LNCAP (cell line): ENCODE measurements at regions not wholly inside any gene's neighbourhood (a gene's known extent, or its start where the extent isn't known, plus 50 kb on each side); places are given as distances from the start of the nearest gene placed in this dataset.

ENCODE experiments used
- TF ChIP-seq, protein P1 (sequence below): fragments of 450-650 bp; IDR thresholded peaks from 2 replicates; pipeline ENCODE4 v1.5.1; 2017; ENCODE audit warnings: mild to moderate bottlenecking

- TF ChIP-seq, protein P1, sequence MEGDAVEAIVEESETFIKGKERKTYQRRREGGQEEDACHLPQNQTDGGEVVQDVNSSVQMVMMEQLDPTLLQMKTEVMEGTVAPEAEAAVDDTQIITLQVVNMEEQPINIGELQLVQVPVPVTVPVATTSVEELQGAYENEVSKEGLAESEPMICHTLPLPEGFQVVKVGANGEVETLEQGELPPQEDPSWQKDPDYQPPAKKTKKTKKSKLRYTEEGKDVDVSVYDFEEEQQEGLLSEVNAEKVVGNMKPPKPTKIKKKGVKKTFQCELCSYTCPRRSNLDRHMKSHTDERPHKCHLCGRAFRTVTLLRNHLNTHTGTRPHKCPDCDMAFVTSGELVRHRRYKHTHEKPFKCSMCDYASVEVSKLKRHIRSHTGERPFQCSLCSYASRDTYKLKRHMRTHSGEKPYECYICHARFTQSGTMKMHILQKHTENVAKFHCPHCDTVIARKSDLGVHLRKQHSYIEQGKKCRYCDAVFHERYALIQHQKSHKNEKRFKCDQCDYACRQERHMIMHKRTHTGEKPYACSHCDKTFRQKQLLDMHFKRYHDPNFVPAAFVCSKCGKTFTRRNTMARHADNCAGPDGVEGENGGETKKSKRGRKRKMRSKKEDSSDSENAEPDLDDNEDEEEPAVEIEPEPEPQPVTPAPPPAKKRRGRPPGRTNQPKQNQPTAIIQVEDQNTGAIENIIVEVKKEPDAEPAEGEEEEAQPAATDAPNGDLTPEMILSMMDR: no peak
Measured at GRCh38 chr1:239764546-239764945, 327.1 kb upstream of the FMN2 start.

DNA sequence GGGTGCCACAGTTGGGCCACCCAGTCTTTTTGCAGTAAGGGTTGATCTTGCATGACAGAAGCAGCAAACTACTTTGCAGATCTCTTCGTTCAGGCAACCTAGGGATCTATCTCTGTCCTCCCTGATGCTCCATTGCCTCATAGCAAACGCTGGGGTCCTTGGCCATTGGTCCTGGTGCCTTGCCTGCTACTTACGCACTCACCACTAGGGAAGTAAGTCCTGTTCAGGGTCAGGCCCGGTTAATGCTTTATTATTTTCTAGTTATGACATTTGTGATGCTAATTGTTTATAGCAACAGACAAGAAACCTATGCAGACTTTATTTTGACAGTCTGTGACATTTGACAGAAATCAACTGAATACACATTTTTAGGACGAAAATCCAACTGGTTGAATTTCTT, 326.5 kb upstream of the FMN2 start:
- TF ChIP-seq, protein P1: no peak

DNA sequence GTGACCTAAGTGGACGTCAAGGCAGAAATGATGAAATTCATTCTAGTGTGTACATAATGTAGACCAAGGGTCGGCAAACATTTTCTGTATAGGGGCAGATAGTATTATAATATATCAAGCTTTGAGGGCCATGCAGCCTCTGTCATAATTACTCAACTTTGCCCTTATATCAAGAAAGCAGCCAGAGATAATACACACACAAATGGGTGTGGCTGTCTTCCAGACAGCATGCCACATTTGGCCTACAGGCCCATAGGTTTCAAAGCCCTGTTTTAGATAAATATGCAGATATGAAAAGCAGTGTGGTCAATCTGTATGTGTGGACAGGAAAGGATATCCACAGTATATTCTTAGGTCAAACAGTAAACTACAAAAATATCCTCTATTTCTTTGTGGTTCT, 320.1 kb upstream of the FMN2 start:
- TF ChIP-seq, protein P1: no peak

DNA sequence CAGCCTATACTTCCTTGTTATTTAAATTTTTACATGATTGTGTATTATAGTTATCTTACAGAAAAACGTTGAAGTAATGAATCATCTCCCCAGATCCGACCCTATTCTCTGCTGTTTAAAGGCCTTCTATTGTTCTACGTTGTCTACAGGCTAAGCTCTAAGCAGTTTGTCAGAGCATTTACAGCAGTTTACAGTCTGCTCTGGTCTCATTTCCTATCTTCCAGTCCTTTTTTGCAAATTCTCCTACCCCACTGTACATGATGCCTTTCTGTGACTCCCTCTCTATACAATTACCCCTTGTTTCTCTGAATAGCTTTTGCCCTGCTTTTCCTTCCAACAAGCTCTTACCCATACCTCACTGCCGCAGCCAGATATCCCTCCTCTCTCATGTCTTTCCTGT, 319.2 kb upstream of the FMN2 start:
- TF ChIP-seq, protein P1: no peak

DNA sequence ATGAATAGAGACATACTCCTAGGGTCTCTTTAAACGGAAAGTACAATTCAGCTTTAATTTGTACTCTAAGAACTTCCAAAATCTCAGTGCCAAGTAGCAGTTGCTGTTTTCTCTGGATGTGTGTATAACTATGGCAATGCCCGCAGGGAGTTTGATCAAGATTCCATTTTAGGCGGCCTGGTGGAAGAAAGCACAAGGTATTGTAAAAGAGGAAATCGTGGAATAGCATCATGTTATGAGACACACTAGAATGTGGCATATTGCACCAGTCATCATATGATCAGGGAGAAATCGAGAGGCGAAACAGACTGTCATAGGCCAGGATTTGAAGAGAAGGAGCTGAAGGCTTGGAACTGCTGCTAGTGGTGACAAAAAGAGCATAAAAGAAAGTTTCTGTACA, 316.2 kb upstream of the FMN2 start:
- TF ChIP-seq, protein P1: no peak

GRCh38 chr1:239778208-239778813, 313.4 kb upstream of the FMN2 start:
- TF ChIP-seq, protein P1: no peak

- TF ChIP-seq, protein P1: no peak
Measured at GRCh38 chr1:239779962-239780361, 311.7 kb upstream of the FMN2 start.

DNA sequence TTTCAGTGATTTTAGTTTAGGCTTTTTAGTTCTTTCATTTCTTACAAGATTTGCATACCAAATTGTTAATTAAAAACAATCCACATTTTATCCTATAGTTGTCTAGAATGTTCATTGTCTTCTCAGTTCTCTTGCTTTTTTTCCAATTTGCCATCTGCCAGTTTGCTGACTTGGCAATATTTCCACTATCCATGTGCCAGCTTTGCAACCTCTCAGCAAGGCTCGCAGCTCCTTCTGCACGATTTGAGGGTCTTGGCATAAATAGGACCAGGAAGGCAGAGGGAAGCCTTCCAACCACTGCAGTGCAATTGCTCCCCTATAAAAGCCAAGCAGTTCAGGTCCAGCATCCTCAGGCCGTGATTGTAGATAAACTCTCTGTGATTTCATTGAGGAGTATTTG, 306.8 kb upstream of the FMN2 start:
- TF ChIP-seq, protein P1: no peak
